Esophagus squamous epithelium (tissue), 4 donors: ENCODE measurements at regions not wholly inside any gene's neighbourhood (a gene's known extent, or its start where the extent isn't known, plus 50 kb on each side); places are given as distances from the start of the nearest gene placed in this dataset.

Experiments used
- POLR2A ChIP-seq, 4 donors: fragments of 450-650 bp; IDR thresholded peaks; one replicate each; pipeline ENCODE4 v1.6.1; 2017; ENCODE audit warnings: antibody characterized with exemption in 4 of 4, mild to moderate bottlenecking in 4 of 4, moderate library complexity in 3 of 4
- TF ChIP-seq, protein P1 (sequence below), 6 experiments: fragments of 450-650 bp in 4 of 6; fragments of 200-600 bp in 2 of 6; sonication (generic) in 2 of 6; IDR thresholded peaks; one replicate each; pipeline ENCODE4 v1.5.1; 2016 to 2019; ENCODE audit warnings: antibody characterized with exemption in 6 of 6, mild to moderate bottlenecking in 4 of 6, moderate library complexity in 4 of 6

DNA sequence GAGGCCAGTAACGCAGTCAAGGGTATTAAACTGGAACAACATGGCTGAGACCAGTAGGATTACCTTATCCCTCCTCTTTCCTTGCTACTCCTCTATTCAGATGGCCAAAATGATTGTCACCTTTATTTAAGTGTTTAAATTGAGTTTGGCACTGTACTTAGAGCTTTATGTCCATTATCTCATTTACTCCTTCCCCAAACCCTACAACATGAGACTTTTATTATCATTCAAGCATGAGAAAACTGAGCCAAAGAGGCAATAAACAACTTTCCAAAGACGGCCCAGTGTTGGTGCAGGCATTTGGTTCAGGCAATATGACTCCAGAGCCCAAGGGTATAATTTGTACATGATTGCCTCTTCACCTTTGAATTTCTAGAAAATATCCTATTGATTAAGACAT is 370.9 kb upstream of the KITLG start:
- TF ChIP-seq, protein P1, sequence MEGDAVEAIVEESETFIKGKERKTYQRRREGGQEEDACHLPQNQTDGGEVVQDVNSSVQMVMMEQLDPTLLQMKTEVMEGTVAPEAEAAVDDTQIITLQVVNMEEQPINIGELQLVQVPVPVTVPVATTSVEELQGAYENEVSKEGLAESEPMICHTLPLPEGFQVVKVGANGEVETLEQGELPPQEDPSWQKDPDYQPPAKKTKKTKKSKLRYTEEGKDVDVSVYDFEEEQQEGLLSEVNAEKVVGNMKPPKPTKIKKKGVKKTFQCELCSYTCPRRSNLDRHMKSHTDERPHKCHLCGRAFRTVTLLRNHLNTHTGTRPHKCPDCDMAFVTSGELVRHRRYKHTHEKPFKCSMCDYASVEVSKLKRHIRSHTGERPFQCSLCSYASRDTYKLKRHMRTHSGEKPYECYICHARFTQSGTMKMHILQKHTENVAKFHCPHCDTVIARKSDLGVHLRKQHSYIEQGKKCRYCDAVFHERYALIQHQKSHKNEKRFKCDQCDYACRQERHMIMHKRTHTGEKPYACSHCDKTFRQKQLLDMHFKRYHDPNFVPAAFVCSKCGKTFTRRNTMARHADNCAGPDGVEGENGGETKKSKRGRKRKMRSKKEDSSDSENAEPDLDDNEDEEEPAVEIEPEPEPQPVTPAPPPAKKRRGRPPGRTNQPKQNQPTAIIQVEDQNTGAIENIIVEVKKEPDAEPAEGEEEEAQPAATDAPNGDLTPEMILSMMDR (IDR thresholded peaks at IDR 0.05) = no peak
- TF ChIP-seq POLR2A (IDR thresholded peaks at IDR 0.05) = no peak
